Limb (tissue), 2 donors: ENCODE measurements at regions not wholly inside any gene's neighbourhood (a gene's known extent, or its start where the extent isn't known, plus 50 kb on each side); places are given as distances from the start of the nearest gene placed in this dataset.

Source experiments
- DNase-seq, 2 donors: peaks; one replicate each; pipeline ENCODE4 v3.0.0-alpha.2; 2016; ENCODE audit errors: extremely low spot score in 2 of 2

DNA sequence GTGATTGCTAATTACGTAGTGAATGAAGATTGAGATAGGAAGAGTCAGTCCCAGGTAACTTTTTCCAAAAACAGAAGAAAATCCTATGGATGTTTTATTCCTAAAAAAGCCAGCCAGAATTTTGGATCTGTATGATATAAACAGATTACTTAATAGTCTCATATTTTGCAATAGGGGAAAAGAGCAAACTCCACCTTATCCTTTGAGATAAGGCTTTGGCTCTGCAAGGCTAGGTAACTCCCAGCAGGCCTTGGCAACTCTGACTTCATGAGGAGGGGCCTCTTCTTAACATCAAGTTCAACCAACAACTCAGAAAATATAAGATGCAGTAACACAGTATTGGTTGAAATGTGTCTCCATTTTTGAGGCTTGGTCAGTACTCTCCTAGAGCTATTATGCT lies 98.7 kb upstream of the SLC4A4 start:
- DNase-seq = no peak

GRCh38 chr4:71241501-71242288 lies 97.1 kb upstream of the SLC4A4 start:
- no peak for DNase-seq

DNA sequence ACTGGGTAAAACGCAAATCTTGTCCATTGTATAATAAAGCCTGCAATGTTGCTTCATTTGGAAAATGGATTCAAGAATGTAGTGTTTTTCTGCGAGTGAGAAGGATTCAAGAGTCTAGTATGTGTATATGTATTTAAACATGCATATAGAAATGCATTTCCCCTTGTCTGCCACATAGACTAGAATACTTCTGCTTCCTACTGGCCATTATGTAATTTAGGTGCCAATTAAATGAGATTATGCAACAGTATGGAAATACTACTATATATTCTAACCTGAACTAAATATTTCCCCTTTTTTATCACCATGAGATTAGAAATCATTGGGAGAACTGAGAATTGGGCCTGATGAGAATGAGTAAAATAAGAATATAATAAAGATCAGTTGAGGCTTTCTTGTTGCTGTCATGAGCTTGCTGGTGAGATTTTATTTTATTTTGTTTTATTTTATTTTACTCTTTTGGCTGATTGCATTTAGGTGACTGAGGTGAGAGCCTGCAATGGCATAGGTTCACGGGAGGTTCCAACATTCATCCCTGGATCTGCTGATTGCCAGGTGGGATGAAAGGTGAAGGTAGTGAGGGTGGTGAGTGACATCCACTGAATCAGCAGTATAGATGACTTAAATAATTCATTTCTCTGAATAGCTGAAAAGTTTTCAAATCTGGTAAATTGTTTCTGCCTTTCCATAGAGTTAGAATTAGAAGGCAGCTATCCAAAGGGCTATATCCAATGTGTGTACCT lies 95.6 kb upstream of the SLC4A4 start:
- no peak for DNase-seq

DNA sequence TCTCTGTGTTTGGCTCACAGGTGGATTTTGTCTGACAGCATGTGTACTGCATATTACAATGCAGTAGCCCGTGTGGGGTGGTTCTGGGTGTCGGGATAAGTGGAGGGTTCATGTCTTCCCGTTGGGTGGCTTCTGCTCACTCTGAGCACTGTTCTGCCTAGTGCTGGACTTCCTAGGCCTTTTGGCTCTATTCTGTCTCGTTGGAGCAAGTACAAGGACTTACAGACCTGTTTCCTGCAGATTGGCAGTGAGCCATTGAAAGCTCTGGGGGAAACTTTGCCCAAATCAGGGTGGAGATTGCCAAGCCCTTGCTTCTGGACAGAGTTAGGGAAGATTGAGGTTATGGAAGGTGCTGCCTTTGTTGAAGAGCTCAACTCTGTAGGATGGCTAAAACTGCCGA lies 91.1 kb upstream of the SLC4A4 start:
- no peak for DNase-seq

DNA sequence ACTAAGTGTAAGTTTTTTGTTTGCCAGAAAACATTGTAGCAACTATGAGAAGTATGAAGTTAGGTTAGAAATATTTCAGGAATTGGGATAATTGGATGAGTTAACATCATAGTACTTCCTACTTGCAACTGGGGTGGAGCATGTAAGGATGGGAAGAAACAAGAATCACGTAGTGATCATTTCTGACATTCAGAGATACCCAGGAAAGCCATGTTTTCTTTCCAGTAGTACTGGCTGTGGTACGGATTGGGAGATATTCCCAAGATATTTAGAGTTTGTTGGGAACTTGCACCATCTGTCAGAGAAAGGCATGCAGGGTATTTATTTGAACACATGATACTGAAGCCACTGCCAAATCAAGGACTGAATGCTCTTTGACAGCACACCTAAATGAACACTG lies 87.6 kb upstream of the SLC4A4 start:
- DNase-seq = no peak

- no peak for DNase-seq
These were observed 85.3 kb upstream of the SLC4A4 start for GRCh38 chr4:71253545-71253944.

DNA sequence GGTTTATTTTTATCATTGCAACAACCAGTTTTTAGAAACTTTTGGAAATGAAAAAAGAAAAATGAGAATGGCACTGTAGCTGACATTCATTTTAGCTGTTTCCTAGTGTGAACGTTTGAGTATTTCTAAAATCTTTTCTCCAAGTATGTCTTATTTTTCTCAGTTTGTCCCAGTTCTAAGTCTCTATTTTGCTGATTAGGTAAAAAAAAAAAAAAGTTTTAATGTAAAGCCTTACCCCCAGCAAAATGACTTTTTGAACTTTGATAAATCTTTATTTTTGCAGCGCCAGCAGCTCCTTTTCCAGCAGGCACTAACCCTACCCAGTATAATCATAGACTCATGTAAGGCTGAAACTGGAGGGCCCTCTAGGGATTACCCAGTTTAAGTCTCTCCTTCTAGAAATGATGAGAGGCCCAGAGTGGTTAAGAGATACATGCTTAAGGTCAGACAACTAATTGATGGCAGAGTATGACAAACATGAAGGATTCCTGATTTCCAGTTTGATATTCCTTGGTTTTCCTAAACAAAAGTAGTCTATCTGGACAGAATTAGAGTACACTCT lies 84.3 kb upstream of the SLC4A4 start:
- DNase-seq = no peak

- no peak for DNase-seq
These were observed 82.8 kb upstream of the SLC4A4 start for GRCh38 chr4:71255976-71256375.

DNA sequence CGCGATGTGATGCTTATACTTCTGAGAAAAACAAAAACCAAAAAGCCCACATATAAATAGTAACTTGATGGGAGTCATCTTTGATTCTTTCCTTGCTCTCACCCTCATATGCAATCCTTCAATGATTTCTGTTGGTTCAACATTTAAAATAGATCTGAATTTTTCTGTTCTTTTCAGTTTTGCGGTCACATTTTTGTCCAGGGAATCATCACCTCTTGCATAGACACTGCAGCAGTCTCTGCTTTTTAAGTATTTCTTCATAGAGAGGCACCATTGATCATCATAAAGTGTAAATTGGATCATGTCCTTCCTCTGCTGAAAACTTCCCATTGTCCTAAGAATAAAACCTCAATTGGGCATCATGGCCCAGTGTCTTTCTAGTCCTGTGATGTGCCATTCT lies 81.1 kb upstream of the SLC4A4 start:
- DNase-seq = no peak

DNA sequence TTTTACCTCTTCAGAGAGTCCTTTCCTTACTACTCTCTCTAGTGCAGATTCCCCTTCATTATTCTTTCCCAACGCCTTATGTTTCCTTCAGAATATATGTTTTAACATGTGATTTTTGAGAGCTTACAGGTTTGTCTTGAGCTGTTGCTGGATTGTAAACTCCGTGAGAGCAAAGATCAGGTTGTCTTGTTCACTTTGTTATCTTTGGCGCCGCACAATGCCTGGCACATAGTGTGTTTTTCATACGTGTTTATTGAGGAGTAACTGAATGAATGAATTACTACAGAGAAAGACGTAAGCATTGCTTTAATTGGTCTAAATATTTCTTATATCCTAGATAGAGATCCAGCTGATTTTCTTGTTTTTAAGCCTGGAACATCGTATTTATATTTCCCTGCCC lies 80.5 kb upstream of the SLC4A4 start:
- no peak for DNase-seq

DNA sequence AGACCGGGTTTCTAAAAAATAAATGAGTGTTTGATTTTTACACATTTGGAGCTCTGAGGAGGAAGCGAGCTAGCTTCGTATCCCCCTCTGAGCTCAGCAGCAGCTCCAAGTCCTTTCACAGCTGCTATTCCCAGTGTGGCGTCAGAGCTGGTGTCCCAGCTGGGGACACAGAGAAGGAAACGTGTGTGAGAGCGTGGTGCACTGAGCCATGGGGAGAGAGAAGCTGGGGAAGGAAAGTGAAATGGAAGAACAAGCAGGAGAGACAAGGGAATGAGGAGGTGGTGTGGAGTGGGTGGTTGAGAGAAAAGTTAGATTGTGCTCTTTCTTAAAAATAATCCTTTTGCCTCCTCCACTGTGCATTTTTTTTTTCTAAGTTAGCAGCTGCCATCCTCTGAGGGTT lies 79.5 kb upstream of the SLC4A4 start:
- no peak for DNase-seq

- no peak for DNase-seq
These were observed 78.9 kb upstream of the SLC4A4 start for GRCh38 chr4:71259911-71260331.

DNA sequence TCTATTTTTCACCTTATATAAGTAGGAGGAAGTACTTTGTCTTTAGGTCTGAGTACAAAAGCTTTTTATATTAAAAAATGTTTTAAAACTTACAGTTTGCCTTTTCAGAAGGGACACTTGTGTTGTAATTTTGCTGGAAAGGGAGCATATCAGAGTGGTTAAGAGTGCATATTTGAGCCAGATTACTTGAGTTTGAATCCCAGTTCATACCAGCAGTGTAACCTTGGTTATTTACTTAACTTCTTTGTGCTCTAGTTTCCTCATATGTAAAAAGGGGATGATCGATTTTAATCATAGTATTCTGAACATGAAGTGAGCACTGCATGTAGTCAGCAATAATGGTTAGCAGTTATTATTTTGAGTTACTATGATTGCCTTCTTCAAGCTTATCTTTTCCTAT lies 78.3 kb upstream of the SLC4A4 start:
- DNase-seq = no peak

DNA sequence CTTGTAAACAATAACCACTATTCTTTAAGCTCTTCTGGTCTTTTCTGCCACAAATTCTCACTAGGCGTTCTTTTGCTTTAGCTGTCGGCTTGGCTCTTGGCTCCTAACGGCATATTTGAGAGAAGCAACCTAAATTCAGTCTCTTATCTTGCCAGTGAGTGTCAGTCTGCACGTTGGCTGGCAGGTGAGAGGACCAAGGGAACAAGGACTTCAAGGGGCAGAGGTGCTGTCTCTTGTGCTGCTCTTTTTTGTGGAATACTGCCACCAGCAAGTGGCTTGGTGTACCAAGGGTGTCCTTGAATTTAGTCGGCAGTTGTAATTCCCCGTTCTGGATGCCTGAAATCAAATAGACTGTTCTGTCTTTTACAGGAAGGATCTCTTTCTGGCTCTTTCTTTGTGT lies 77.8 kb upstream of the SLC4A4 start:
- no peak for DNase-seq

DNA sequence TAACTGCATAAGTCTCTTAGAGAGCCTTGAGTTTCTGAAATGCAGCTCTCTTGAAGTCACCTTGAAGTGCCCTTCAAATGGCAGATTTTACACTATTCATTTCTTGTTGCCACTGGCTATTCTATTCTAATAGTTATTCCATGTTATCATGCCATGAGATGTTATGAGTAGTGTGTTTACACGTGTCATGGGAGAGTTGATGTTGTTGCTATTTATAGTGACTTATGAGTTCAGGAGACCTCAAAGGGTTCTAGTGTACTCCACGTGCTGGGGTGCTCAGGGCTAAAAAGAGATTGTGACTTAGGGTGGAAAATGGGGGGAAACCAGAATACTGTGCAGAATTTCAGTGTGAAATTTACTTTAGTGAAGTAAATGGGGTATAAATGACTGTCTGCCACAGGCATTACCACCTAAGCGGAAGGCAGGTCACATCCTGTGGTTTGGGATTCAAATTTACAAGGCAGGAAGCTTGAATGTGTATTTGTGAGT lies 77.1 kb upstream of the SLC4A4 start:
- no peak for DNase-seq

DNA sequence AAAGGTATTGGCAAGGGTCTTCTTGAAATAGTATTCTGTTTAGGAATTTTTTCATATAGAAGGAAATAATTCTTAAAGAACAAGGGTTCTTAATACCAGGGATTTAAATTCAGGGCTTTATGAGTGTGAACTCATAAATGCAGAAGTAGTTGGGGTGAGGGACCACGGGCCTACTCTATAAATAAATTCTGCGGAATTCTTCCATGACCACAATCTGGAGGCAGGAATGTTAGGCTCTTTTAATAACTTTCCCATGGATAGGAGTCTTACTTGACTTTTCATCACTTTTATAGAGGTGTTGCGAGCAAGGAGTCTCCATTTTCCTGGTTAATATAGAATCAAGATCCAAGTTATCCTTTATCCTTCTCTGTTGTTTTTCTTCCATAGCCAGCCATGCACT lies 76.7 kb upstream of the SLC4A4 start:
- no peak for DNase-seq

GRCh38 chr4:71266090-71266794 lies 72.6 kb upstream of the SLC4A4 start:
- DNase-seq = no peak

DNA sequence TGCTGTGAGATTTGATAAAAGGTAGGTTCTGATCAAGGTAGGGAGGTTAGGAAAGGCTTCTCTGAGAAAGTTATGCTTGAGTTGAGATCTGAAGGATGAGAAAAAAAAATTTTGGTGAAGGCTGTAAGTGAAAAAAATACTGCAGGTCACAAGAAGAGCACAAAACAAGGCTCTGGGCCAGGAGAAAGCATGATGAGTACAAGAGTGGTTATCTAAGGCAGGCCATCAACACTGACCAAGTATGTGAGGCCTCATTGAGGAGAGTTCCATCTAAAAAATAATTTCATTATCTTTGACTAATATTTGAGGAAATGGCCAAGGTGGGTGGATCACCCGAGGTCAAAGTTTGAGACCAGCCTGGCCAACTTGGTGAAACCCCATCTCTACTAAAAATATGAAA lies 71.6 kb upstream of the SLC4A4 start:
- DNase-seq = no peak

DNA sequence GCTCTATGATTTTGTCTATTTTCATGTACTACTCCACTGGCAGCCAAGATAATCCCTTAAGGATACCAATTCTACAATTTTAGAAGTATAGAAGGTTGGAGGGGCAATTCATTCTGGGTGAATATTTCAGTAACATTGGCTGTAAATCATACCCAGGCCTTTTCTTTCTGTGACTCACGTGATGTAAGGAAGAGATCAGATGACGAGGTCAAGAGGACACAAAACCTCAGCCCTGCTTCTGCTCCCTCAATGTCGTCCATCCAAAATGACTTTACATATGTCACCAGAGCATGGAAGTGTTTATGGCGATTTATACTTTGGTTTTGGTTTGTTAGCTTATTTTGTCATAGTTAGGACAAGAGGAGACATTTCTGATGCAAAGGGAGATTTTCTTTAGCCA lies 70.7 kb upstream of the SLC4A4 start:
- DNase-seq = no peak

- no peak for DNase-seq
These were observed 69.6 kb upstream of the SLC4A4 start for GRCh38 chr4:71269233-71269632.

DNA sequence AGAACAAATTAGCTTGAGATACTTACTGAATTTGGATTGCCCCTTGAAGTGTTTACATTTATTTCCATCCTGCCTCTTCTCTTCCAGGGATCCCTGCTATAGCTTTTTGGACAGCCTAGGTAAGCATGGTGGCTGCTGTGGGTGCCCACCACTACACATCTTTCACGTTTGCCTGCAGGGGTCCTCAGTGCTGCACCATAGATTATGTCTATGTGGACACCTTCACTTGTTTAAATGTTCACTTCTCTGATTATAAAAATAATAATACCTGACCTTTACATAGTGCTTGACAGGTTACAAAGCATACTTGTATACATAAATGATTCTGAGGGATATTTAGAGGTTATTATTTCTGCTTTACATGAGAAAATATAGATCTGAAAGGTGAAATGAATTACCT lies 67.9 kb upstream of the SLC4A4 start:
- DNase-seq = no peak

GRCh38 chr4:71272976-71273375 lies 65.8 kb upstream of the SLC4A4 start:
- no peak for DNase-seq
